Left ventricle myocardium inferior (tissue), 1 donor: ENCODE measurements at regions not wholly inside any gene's neighbourhood (a gene's known extent, or its start where the extent isn't known, plus 50 kb on each side); places are given as distances from the start of the nearest gene placed in this dataset.

ENCODE experiments used
- DNase-seq: peaks from one replicate; pipeline ENCODE4 v3.0.0-alpha.2; 2020
- H3K27ac ChIP-seq: fragments of 200-600 bp; replicated peaks from 2 replicates; pipeline ENCODE4 v1.8.0; 2021
- H3K27me3 ChIP-seq: fragments of 200-600 bp; 2 replicates; pipeline ENCODE4 v1.8.0; 2021; ENCODE audit warnings: low read depth
- H3K36me3 ChIP-seq: fragments of 200-600 bp; 2 replicates; pipeline ENCODE4 v1.8.0; 2021
- H3K4me1 ChIP-seq: fragments of 200-600 bp; 2 replicates; pipeline ENCODE4 v1.8.0; 2021
- H3K4me3 ChIP-seq: fragments of 200-600 bp; 2 replicates; pipeline ENCODE4 v1.8.0; 2021; ENCODE audit warnings: mild to moderate bottlenecking, moderate library complexity
- H3K9me3 ChIP-seq: fragments of 200-600 bp; replicated peaks from 2 replicates; pipeline ENCODE4 v1.8.0; 2021
- intact Hi-C: fragments of 100-400 bp; cut with micrococcal nuclease; formaldehyde crosslinking; loops from one replicate; pipeline ENCODE4 v1.11.0; 2022
- TF ChIP-seq, protein P1 (sequence below): fragments of 200-600 bp; IDR thresholded peaks from 2 replicates; pipeline ENCODE4 v1.8.0; 2021; ENCODE audit warnings: antibody characterized with exemption, mild to moderate bottlenecking, borderline replicate concordance
- donor health status: DM: no; HTN: yes; CAD: no; lungs with severe emphysema.

DNA sequence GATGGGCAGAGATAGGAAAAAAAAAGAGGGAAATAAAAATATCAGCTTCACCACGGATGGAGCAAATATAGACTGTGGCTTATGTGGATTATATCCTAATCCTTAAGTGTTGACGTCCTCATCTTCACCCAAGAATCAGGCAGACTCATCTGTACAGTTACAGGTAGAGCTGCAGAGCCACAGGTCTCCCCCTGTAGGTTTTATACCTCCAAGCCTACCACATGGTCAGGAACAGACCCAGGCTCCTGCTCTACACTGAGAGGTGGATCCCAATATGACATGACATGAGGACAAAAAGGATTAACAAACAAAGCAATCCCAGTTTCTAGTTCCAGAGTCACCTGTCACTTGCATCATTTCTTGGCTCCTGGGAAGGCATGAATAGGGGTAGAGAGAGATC, 400.8 kb downstream of the SEMA3D start:
- Histone ChIP-seq H3K36me3 (no peaks in the 10 kb centered on the region), H3K27ac (no peak overlapping the region), H3K27me3 (no peaks in the 10 kb centered on the region), H3K9me3 (no peaks in the 10 kb centered on the region), H3K4me3 (no peak overlapping the region), H3K4me1 (no peaks in the 10 kb centered on the region)
- intact Hi-C loops: no loop called here
- TF ChIP-seq, protein P1, sequence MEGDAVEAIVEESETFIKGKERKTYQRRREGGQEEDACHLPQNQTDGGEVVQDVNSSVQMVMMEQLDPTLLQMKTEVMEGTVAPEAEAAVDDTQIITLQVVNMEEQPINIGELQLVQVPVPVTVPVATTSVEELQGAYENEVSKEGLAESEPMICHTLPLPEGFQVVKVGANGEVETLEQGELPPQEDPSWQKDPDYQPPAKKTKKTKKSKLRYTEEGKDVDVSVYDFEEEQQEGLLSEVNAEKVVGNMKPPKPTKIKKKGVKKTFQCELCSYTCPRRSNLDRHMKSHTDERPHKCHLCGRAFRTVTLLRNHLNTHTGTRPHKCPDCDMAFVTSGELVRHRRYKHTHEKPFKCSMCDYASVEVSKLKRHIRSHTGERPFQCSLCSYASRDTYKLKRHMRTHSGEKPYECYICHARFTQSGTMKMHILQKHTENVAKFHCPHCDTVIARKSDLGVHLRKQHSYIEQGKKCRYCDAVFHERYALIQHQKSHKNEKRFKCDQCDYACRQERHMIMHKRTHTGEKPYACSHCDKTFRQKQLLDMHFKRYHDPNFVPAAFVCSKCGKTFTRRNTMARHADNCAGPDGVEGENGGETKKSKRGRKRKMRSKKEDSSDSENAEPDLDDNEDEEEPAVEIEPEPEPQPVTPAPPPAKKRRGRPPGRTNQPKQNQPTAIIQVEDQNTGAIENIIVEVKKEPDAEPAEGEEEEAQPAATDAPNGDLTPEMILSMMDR: no peak
- DNase-seq: no peak

GRCh38 chr7:84784450-84784849, 402.4 kb downstream of the SEMA3D start:
- intact Hi-C loops: no loop called here
- H3K4me3 ChIP-seq: no peak overlapping the region

DNA sequence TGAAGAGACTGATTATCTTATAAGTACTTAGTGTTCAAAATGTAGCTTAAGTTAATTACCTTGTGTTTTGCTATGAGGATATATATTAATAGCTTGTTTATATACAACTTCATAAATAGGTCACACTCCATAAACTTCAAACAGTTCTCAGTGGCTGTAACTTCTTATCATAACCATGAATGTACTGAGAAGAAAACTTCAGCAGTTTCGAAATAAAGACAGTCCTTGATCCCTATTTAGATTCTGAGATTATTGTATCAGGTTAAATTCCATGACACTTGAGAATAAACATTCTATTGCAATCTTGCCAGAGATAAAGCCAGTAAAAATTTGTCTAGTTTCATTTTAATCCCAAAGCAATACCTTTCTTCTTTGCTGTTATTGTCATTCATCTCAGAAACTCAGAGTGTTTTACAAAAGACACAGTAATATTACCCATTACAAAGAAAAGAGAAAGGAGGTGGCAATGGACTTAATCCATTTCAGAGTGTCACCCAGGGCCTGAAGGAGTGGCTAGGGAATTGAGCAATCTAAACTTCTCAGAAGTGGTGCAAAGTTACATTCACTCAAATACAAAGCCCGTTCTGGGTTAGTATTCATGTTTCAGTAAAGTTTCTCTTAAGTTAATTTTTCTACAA, 403.6 kb downstream of the SEMA3D start:
- TF ChIP-seq, protein P1: no peak
- intact Hi-C loops: no loop called here
- H3K4me3 ChIP-seq: no peak overlapping the region

More at GRCh38 chr7:84784450-84784849, 402.4 kb downstream of the SEMA3D start:
- Histone ChIP-seq H3K9me3 (no peaks in the 10 kb centered on the region), H3K36me3 (no peaks in the 10 kb centered on the region), H3K27ac (no peak overlapping the region), H3K4me1 (no peaks in the 10 kb centered on the region), H3K27me3 (no peaks in the 10 kb centered on the region)
- TF ChIP-seq, protein P1: no peak
- no peak for DNase-seq

GRCh38 chr7:84781838-84782237, 405.0 kb downstream of the SEMA3D start:
- Histone ChIP-seq H3K9me3 (no peaks in the 10 kb centered on the region), H3K27me3 (no peaks in the 10 kb centered on the region), H3K4me1 (no peaks in the 10 kb centered on the region), H3K36me3 (no peaks in the 10 kb centered on the region), H3K4me3 (no peak overlapping the region), H3K27ac (no peak overlapping the region)
- intact Hi-C loops: no loop called here
- DNase-seq: no peak
- TF ChIP-seq, protein P1: no peak

More for the DNA sequence above, 403.6 kb downstream of the SEMA3D start:
- no peak overlapping the region for H3K27ac ChIP-seq
- no peak for DNase-seq
- no peaks in the 10 kb centered on the region for H3K9me3 ChIP-seq
- no peaks in the 10 kb centered on the region for H3K36me3 ChIP-seq
- no peaks in the 10 kb centered on the region for H3K27me3 ChIP-seq
- no peaks in the 10 kb centered on the region for H3K4me1 ChIP-seq

DNA sequence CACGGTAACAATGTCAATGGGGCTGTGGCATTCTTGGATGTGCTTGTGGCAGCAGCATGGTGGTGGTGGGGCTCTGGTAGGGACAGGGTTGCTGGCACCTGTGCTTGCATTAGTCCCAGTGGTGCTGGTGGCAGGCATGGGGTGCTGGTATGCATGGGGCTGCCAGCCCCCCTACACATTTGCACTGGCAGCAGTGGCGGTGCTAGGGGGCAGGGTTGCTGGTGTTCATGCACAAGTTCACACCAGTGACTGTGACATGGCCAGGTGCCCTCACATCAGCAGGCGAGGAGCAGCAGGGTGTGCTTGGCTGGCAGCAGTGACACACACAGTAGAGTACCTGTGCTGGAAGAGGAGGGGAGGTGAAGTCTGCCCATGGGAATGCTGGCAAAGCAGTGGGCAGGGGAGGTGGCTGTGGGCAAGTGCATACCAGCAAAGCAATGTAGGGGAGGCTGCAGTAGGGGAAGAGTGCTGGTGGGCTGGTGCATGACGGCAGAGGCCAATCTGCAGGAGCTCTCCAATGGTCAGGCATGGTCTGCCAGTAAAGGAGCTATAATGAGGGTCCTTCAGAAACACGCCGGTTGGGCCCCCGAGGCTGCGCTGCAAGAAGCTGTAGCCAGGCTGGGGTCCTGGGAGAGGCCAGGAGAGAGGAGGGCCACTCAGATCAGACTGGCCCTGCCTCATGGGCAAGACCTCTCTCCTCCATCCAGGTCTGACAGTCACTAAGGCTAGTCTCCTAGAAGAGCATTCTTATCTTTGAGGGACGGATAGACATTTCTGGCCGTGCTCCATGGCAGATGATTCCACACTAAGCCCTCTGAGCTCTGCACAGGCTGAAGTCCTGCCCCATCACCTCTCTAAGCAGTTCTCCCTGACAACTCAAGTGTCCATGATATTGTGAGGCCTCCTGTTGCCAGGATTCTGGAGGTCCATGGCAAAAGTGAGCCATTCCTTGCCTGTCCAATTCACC, 406.4 kb downstream of the SEMA3D start:
- no peaks in the 10 kb centered on the region for H3K4me1 ChIP-seq
- no peaks in the 10 kb centered on the region for H3K9me3 ChIP-seq
- H3K27me3 ChIP-seq: no peaks in the 10 kb centered on the region
- H3K27ac ChIP-seq: no peak overlapping the region
- DNase-seq: no peak
- intact Hi-C loops: no loop called here
- TF ChIP-seq, protein P1: no peak
- H3K4me3 ChIP-seq: no peak overlapping the region
- H3K36me3 ChIP-seq: no peaks in the 10 kb centered on the region
